Midbrain (tissue), 1 donor: ENCODE measurements at regions not wholly inside any gene's neighbourhood (a gene's known extent, or its start where the extent isn't known, plus 50 kb on each side); places are given as distances from the start of the nearest gene placed in this dataset.
"Not testable (repeated sequence)": the region's sequence is repeated elsewhere in the genome, so short reads cannot be mapped to it uniquely, and the experiment has no call there.

Source experiments
- DNase-seq: peaks from one replicate; lab custom pipeline; 2025; lab: John Stamatoyannopoulos, UW

GRCh38 chr7:79625921-79626320 lies 172.5 kb upstream of the MAGI2 start:
- DNase-seq = not testable (repeated sequence)

GRCh38 chr7:79624336-79624735 lies 170.9 kb upstream of the MAGI2 start:
- no peak for DNase-seq

GRCh38 chr7:79622781-79623180 lies 169.3 kb upstream of the MAGI2 start:
- no peak for DNase-seq

- no peak for DNase-seq
These were observed 166.8 kb upstream of the MAGI2 start for GRCh38 chr7:79620291-79620690.

DNA sequence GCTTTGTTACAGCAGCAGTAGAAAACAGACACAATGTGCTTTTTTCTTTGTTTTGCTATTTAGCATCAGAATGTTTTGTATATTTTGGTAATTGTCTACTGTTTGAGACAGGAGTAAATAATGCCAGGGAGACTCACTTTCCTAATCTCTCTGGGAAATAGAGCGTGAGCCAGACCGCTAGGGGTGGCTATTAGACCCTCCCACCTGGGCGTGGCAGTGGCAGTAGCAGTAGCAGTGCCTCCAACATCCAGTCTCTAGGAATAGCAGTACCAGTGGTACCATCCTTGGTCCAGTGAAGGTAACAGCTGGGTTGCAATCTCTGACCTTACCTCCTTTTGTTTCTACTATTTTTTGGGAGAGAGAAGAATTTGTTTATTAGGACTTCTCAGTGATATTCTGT lies 165.7 kb upstream of the MAGI2 start:
- no peak for DNase-seq

DNA sequence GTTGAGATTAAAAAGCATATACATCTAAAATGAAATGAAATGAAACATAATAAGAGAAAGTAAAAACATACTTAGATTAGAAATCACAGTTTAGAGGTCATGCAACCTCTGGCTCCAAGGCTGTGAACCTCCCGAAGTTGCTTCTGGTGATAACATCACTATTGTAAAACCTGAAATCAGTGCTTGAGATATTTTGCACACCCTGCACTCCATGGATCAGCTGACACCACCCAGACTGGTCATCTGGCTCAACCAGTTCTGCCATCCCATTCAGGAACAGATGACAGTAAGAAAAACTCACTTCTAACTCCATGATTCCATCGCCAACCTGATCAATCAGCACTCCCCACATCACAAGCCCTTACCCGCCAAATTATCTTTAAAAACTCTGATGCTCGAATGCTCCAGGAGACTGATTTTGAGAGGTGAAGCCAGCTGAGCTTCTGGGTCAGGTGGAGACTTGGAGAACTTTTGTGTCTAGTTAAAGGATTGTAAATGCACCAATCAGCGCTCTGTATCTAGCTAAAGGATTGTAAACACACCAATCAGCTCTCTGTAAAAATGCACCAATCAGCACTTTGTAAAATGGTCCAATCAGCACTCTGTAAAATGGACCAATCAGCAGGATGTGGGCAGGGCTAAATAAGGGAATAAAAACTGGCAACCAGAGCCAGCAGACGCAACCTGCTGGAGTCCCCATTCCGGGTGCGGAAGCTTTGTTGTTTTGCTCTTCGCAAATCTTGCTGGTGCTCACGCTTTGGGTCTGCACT lies 162.6 kb upstream of the MAGI2 start:
- no peak for DNase-seq

DNA sequence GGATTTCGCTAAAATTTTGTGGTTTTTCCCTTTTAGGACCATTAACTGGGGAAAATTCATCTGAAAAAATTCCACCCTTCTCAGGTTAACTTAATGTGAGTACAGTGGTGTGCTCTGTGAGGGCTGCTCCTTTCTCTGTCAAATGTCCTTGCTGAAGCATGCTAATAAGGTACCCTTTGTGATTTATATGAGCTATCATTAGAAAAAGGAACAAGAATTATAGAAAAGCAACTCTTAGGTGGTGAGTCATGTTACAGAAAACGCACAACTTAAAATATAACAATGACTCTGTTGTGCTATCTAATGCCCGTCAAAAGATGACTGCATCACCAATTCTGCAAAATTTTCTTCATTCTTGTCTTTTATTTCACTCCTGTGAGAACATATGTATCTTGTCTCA lies 162.0 kb upstream of the MAGI2 start:
- no peak for DNase-seq

GRCh38 chr7:79612903-79613302 lies 159.4 kb upstream of the MAGI2 start:
- DNase-seq = no peak

DNA sequence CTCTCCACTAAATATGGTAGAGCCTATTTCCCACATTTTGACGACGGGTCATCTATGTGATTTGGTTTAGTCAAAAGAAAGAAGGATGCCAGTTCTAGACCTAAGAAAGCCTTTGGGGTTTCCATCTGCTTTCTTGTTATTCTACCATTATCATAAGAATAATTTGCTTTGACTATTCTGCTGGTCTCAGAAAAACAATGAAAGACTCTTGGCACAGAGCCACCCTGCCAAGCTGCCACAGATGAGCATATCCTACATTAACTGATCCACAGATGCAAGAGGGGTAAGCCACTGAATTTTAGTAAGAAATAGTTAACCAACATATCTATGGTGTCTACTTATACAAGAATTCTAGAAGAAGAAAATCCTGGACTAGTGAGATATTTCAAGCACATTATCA lies 158.6 kb upstream of the MAGI2 start:
- no peak for DNase-seq

DNA sequence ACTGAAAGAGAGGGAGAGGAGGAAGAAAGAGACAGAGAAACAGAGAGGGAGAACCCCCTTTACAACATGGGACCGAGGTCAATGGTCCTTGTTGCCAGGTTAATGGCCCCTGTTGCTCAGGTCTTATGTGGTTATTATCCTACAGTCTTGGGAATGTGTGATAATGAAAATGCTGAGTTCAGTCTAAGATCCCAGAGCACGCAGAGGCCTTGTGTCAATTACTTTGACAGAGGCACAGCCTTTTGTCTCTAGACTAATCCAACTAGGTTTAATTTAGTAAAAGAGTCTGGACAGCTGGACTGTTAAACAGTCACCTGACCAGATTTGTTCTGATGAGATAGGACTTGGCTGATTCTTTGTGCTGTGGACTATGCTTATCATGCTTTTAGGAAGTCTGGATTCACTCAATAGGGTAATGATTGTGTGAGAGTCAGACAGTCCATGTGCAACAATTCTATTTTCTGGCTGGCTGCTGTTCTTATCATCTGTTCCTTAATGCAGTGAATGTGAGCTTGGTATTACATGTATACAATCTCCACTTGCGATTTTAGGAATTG lies 157.4 kb upstream of the MAGI2 start:
- DNase-seq = no peak

GRCh38 chr7:79610313-79610712 lies 156.8 kb upstream of the MAGI2 start:
- no peak for DNase-seq

DNA sequence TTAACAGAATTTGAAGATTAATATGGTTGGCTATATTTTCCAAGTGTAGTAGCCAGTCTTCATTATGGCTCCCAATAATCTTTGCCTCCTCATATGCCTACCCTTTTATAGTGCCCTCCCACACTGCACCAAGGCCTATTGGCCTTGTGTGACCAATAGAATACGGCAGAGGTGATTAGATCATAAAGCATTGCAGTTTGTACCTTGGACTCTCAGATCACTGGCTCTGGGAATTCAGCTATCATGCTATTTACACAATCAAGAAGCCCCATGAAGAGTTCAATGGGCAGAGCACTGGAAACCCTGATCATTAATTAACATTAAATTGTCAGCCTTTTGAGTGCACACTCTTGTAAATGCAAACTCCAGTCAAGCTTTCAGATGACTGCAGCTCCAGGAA lies 154.5 kb upstream of the MAGI2 start:
- no peak for DNase-seq

GRCh38 chr7:79604841-79605240 lies 151.4 kb upstream of the MAGI2 start:
- DNase-seq = no peak

DNA sequence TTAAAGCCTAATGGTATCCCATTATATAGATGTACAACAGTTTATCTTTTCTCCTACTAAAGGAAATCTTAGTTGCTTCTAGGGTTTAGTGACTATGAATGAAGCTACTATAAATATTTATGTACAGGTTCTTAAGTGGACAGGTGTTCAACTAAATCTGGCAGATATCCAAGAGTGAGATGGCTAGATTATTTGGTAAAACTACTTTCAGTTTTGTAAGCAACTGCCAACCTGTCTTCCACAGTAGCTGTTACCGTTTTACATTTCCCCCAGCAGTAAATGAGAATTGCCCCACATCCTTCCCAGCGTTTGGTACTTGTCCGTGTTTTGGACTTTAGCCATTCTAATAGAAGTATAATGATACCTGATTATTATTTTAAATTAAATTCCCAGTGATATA lies 144.9 kb upstream of the MAGI2 start:
- no peak for DNase-seq

- not testable (repeated sequence) for DNase-seq
These were observed 141.2 kb upstream of the MAGI2 start for GRCh38 chr7:79594671-79595070.

DNA sequence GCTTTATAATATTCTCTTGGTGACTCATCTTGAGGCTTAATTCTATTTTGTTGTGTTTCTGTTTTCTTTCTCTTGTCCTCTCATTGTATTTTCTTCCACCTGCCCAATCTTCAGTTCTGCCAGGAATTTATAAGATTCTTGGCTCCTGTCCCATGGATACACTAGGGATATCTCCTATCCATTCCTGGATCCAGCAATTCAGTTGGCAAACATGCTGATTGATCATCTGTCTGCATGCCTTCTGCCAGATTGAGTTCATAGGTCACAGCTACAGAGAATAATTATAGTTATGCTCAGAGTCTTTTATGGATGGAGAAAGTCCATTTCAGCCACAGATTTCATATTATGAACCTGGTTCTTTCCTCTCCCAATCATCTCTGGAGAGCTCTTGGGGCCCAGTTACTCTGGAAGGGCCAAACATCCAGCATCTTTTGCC lies 140.4 kb upstream of the MAGI2 start:
- no peak for DNase-seq

GRCh38 chr7:79590916-79591623 lies 137.6 kb upstream of the MAGI2 start:
- no peak for DNase-seq

GRCh38 chr7:79590391-79590790 lies 136.9 kb upstream of the MAGI2 start:
- no peak for DNase-seq

- no peak for DNase-seq
These were observed 117.4 kb upstream of the MAGI2 start for GRCh38 chr7:79570903-79571302.

DNA sequence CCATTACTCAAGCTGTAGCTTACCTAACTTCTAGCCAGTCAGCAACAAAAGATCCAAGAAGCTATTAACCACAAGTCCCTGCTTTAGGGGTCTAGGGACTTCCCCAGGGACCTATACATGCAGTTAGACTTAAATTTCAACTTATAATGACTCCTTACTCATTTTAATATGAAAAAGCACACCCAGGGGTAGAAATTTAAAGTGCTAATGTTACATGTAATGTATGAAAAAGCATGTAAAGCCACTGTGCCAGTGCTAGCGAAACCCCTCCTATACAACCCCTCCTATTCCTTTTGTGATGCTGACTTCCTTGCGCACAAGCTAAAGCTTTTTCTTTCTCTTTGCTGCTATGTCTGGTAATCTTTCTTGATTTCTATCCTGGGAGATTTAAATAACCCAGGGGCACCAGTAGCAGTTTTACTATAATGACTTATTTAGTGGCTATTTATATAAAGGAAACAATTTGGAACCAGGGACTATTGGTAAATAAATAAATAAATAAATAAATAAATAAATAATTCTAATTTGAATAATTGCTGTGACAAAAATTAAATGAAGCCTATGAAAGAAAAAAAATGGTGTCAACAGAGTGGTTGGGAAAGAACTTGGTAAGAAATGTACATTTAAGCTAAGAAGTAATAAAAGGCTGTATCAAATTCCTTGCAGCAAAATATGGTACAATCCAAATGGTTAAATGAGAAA lies 110.5 kb upstream of the MAGI2 start:
- no peak for DNase-seq

DNA sequence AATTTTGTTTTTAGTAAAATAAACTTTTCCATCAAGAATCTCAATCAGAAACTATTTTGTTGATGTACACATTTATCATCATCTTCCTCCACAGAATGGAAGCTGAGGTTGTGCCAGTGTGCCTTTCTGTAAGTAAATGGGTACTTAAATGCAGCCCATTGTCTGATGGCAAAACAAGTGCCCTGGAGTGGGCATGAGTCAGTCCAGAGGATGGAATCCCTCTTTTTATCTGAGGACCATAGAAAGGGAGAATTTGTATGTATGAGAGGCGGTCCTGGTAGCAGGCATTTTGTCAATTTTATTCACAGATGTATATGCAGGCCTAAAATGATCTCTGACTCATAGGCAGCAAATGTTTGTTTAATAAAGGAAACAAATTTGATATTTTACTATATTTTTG lies 102.1 kb upstream of the MAGI2 start:
- no peak for DNase-seq

DNA sequence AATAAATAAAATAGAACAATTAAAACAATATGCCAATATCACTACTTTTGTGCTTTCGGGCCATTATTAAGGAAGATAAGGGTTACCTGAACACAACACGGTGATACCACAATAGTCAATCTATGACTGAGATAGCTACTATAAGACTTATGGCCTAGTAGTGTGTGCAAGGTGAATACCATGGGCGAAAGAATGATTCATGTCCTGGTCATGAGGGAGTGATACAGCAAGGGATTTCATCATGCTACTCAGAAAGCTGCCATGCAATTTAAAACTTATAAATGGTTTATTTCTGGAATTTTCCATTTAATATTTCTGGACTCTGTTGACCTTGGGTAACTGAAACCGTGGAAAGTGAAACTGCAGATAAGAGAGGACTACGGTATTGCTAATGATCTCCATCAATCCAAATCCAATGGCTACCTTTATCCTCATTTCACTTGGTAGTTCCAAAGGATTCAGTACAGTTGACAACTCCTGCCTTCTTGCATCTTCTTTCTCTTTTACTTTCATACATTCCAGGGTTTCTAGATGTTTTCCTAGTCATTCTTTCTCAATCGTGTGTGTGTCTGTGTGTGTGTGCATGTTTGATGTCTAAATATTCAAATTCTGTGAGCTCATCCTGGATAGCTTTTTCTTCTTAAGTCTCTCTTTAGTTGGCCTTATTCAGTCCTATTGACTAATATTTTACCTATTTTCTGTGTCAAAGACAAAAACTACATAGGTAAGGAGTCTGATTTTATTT lies 100.5 kb upstream of the MAGI2 start:
- DNase-seq = no peak
